Activated naive CD8-positive, alpha-beta T cell (primary cell): ENCODE measurements at regions not wholly inside any gene's neighbourhood (a gene's known extent, or its start where the extent isn't known, plus 50 kb on each side); places are given as distances from the start of the nearest gene placed in this dataset.
"Not testable (repeated sequence)": the region's sequence is repeated elsewhere in the genome, so short reads cannot be mapped to it uniquely, and the experiment has no call there.

Experiments
- H3K27ac Mint-ChIP-seq: one replicate; pipeline ENCODE4 v1.8.0; 2021; ENCODE audit warnings: mixed read lengths
- H3K27me3 Mint-ChIP-seq: one replicate; pipeline ENCODE4 v1.8.0; 2021; ENCODE audit warnings: mixed read lengths
- H3K36me3 Mint-ChIP-seq: one replicate; pipeline ENCODE4 v1.8.0; 2021; ENCODE audit warnings: mixed read lengths
- H3K4me1 Mint-ChIP-seq: one replicate; pipeline ENCODE4 v1.8.0; 2021; ENCODE audit warnings: low read depth, mixed read lengths
- H3K4me3 Mint-ChIP-seq: one replicate; pipeline ENCODE4 v1.8.0; 2021; ENCODE audit warnings: mild to moderate bottlenecking, mixed read lengths
- H3K9me3 Mint-ChIP-seq: one replicate; pipeline ENCODE4 v1.8.0; 2021; ENCODE audit warnings: low read depth, mixed read lengths

- no peaks in the 10 kb centered on the region for H3K4me1 Mint-ChIP-seq
- H3K27ac Mint-ChIP-seq: no peak overlapping the region
- no peaks in the 10 kb centered on the region for H3K36me3 Mint-ChIP-seq
- H3K9me3 Mint-ChIP-seq: peaks cover 7% of the 10 kb centered on the region
- H3K4me3 Mint-ChIP-seq: no peak overlapping the region
- H3K27me3 Mint-ChIP-seq: no peaks in the 10 kb centered on the region
Measured at GRCh38 chr10:65231148-65231547, 1694.7 kb upstream of the LRRTM3 start.

DNA sequence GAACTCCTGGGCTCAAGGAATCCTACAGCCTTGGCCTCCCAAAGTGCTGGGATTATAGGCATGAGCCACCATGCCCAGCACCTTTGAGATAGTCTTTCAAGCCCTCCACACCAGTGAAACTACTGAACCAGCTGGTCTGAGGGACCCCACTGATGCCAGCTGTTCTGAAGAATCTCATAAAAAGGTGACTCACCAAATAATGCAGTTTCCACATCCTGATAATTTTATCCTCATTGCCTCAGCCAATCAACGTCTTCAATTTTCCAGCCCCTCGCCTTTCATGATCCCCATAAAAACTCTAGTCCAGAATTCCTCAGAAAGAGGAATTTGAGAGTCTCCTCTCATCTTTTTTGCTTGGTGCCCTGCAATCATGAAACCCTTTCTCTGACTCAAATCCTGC is 1691.6 kb upstream of the LRRTM3 start:
- H3K27me3 Mint-ChIP-seq: no peaks in the 10 kb centered on the region
- H3K27ac Mint-ChIP-seq: no peak overlapping the region
- no peak overlapping the region for H3K4me3 Mint-ChIP-seq
- H3K36me3 Mint-ChIP-seq: no peaks in the 10 kb centered on the region
- H3K9me3 Mint-ChIP-seq: peaks cover 7% of the 10 kb centered on the region
- H3K4me1 Mint-ChIP-seq: no peaks in the 10 kb centered on the region

GRCh38 chr10:65235266-65235665 is 1690.6 kb upstream of the LRRTM3 start:
- H3K9me3 Mint-ChIP-seq: peaks cover 7% of the 10 kb centered on the region
- H3K27me3 Mint-ChIP-seq: no peaks in the 10 kb centered on the region
- no peak overlapping the region for H3K27ac Mint-ChIP-seq
- no peak overlapping the region for H3K4me3 Mint-ChIP-seq
- H3K36me3 Mint-ChIP-seq: no peaks in the 10 kb centered on the region
- no peaks in the 10 kb centered on the region for H3K4me1 Mint-ChIP-seq

DNA sequence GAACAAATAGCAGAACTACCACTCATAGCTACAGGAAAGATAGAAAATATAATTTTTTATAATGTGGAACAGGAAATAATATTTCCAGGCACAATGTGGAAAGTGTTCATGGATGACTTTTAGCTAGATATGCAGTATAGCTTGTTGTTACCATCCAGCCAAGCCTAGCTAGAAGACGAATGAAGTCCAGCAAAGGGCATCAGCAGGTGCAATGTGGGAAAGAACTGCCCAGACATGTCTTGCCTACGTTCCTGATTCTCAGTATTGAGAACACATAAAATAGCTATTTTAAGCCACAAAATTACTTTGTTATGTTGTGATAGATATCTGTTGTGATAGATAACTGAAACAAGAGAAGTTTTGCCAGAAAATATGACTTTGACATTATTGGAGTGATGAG is 1690.0 kb upstream of the LRRTM3 start:
- H3K4me1 Mint-ChIP-seq: no peaks in the 10 kb centered on the region
- H3K36me3 Mint-ChIP-seq: no peaks in the 10 kb centered on the region
- peaks cover 7% of the 10 kb centered on the region for H3K9me3 Mint-ChIP-seq
- no peak overlapping the region for H3K27ac Mint-ChIP-seq
- no peaks in the 10 kb centered on the region for H3K27me3 Mint-ChIP-seq
- no peak overlapping the region for H3K4me3 Mint-ChIP-seq

DNA sequence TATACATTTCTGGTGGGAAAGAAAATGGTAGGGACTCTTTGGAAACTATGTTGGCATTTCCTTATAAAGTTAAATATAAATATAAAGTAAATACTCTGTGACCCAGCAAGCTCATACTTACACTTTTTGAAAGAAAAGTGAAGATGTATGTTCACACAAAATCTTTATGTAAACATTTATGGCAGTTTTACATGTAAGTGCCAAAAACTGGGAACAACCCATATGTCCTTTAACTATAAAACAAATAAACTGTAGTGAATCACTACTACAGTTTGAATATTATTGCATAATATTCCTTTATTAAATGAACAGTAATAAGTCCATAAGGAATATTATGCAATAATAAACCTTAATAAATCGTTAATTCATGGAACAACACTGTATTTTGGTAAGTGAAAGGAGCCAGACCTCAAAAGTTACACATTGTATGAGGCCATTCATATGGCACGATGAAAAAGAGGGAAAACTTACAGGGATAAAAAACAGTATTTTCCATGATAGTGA is 1660.3 kb upstream of the LRRTM3 start:
- H3K9me3 Mint-ChIP-seq: peaks cover 2% of the 10 kb centered on the region
- H3K36me3 Mint-ChIP-seq: no peaks in the 10 kb centered on the region
- no peaks in the 10 kb centered on the region for H3K4me1 Mint-ChIP-seq
- H3K27me3 Mint-ChIP-seq: no peaks in the 10 kb centered on the region
- no peak overlapping the region for H3K4me3 Mint-ChIP-seq
- no peak overlapping the region for H3K27ac Mint-ChIP-seq

GRCh38 chr10:65269551-65269950 is 1656.3 kb upstream of the LRRTM3 start:
- not testable (repeated sequence) for H3K9me3 Mint-ChIP-seq, H3K27ac Mint-ChIP-seq, H3K4me3 Mint-ChIP-seq, H3K27me3 Mint-ChIP-seq, H3K36me3 Mint-ChIP-seq, H3K4me1 Mint-ChIP-seq

DNA sequence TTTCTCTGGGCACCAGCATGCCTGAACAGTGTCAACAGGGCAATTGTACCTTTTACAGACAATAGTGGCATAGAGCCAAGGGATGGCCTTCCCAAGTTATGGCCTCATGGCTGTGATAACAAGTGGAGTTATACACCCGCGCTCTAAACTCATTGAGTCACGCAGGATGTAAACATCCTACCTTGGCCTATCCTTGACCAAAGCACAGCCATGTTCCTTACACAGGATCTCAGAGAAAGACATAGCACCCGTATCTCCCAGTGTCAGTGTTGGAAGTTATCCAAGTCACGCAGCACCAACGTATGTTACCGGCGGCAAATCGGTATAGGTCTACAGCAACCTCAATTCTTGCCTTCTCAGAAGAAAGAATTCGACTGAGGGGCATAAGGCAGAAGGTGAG is 1654.9 kb upstream of the LRRTM3 start:
- no peaks in the 10 kb centered on the region for H3K27me3 Mint-ChIP-seq
- no peaks in the 10 kb centered on the region for H3K4me1 Mint-ChIP-seq
- H3K4me3 Mint-ChIP-seq: no peak overlapping the region
- no peaks in the 10 kb centered on the region for H3K36me3 Mint-ChIP-seq
- H3K9me3 Mint-ChIP-seq: peaks cover 3% of the 10 kb centered on the region
- no peak overlapping the region for H3K27ac Mint-ChIP-seq

GRCh38 chr10:65273115-65273514 is 1652.7 kb upstream of the LRRTM3 start:
- Mint-ChIP-seq H3K4me3 (no peak overlapping the region), H3K27ac (no peak overlapping the region), H3K27me3 (no peaks in the 10 kb centered on the region), H3K9me3 (peaks cover 3% of the 10 kb centered on the region), H3K4me1 (no peaks in the 10 kb centered on the region), H3K36me3 (no peaks in the 10 kb centered on the region)

DNA sequence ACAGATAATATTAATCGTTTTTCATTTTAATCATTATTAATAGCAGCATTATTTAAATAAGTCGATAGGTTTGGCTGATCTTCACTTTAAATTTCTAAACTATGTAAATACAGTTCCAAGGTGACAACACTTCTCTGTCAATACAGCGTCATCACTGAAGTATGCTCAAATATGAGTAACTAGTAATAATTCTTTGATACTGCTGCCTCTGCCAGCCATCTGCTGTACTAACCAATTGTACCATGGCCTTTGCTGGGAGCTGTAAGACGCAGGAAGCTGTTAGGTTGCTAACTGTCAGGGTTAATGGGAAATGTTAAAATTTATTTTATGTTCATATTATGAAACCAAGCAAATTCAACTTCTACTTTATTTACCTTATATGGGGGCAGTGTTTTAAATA is 1650.5 kb upstream of the LRRTM3 start:
- H3K9me3 Mint-ChIP-seq: peaks cover 8% of the 10 kb centered on the region

DNA sequence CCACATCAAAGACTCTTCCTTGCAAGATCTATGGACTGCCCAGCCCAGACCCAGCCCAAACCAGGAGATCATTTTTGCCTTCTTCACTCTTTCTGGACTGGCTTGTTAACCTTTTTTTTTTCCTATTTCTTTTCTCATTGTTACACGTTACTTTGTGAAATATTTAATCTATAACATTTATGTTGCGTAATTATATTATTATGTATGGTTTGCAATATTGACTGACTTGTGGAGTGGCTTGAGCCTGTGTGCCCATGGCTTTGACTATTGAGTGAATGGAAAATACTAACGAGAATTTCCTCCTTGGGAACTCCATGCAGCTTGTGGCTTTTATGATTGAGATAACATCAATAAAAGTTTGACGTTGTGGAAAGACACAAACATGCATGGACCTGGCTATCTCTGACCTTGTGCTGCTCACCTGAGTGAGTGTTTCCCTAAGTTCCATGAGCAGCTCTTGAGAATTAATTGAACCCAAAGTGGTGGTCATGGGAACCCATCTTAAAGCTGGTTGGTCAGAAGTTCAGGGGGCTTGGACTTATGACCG is 1641.3 kb upstream of the LRRTM3 start:
- Mint-ChIP-seq H3K4me3 (no peak overlapping the region), H3K36me3 (no peaks in the 10 kb centered on the region), H3K4me1 (no peaks in the 10 kb centered on the region), H3K9me3 (peaks cover 3% of the 10 kb centered on the region), H3K27me3 (no peaks in the 10 kb centered on the region), H3K27ac (no peak overlapping the region)

More for the DNA sequence above, 1650.5 kb upstream of the LRRTM3 start:
- Mint-ChIP-seq H3K36me3 (no peaks in the 10 kb centered on the region), H3K27ac (no peak overlapping the region), H3K27me3 (no peaks in the 10 kb centered on the region), H3K4me1 (no peaks in the 10 kb centered on the region), H3K4me3 (no peak overlapping the region)

DNA sequence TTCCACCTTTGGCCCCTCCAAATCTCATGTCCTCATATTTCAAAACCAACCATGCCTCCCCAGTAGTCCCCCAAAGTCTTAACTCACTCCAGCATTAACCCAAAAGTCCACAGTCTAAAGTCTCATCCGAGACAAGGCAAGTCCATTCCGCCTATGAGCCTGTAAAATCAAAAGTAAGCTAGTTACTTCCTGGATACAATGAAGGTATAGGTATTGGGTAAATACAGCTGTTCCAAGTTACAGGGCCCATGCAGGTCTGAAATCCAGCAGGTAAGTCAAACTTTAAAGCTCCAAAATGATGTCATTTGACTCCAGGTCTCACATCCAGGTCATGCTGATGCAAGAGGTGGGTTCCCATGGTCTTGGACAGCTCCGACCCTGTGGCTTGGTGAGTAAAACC is 1640.1 kb upstream of the LRRTM3 start:
- H3K4me3 Mint-ChIP-seq, H3K9me3 Mint-ChIP-seq, H3K27me3 Mint-ChIP-seq, H3K4me1 Mint-ChIP-seq, H3K36me3 Mint-ChIP-seq, H3K27ac Mint-ChIP-seq: not testable (repeated sequence)

DNA sequence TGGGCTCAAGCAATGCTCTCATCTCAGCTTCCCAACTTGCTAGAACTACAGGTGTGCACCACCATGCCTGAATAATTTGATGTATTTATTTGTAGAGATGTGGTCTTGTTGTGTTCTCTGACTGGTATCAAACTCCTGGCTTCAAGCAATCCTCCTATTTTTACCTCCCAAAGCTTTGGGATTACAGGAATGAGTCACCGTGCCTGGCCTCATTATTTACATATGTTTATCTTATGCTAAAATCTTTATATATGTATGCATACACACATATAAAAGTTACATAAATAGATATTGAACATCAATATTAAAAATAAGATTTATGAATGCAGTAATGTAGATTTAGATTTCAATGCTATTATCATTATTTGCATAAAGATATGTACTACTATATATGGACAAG is 1634.5 kb upstream of the LRRTM3 start:
- H3K27ac Mint-ChIP-seq: no peak overlapping the region
- H3K9me3 Mint-ChIP-seq: peaks cover 3% of the 10 kb centered on the region
- H3K4me3 Mint-ChIP-seq: no peak overlapping the region

GRCh38 chr10:65292551-65292950 is 1633.3 kb upstream of the LRRTM3 start:
- no peak overlapping the region for H3K4me3 Mint-ChIP-seq
- peaks cover 8% of the 10 kb centered on the region for H3K9me3 Mint-ChIP-seq
- H3K4me1 Mint-ChIP-seq: no peaks in the 10 kb centered on the region
- no peak overlapping the region for H3K27ac Mint-ChIP-seq
- H3K36me3 Mint-ChIP-seq: no peaks in the 10 kb centered on the region
- no peaks in the 10 kb centered on the region for H3K27me3 Mint-ChIP-seq

More for the DNA sequence above, 1634.5 kb upstream of the LRRTM3 start:
- no peaks in the 10 kb centered on the region for H3K4me1 Mint-ChIP-seq
- no peaks in the 10 kb centered on the region for H3K27me3 Mint-ChIP-seq
- H3K36me3 Mint-ChIP-seq: no peaks in the 10 kb centered on the region

DNA sequence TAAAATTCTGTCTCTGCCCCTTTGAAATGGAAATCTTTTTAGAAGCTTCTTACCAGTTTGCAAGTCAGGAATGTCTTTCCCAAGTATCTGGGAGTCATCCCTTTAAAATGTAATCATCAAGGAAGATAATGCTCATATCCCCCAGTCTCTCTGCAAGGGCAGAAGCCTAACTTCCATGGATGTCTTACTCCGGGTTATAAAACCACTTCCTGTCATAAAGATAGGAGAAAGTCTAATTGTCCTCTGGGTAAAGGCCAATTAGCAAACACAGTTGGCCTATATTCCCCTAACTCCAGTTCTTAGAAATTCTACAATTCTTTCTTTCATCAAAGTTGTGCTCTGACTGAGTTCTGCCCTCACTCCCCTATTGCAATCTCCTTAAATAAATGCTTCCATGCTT is 1631.5 kb upstream of the LRRTM3 start:
- Mint-ChIP-seq H3K36me3 (no peaks in the 10 kb centered on the region), H3K4me3 (no peak overlapping the region), H3K9me3 (peaks cover 8% of the 10 kb centered on the region)

GRCh38 chr10:65301181-65301580 is 1624.7 kb upstream of the LRRTM3 start:
- H3K27ac Mint-ChIP-seq: no peak overlapping the region
- H3K36me3 Mint-ChIP-seq: no peaks in the 10 kb centered on the region
- H3K4me1 Mint-ChIP-seq: no peaks in the 10 kb centered on the region
- peaks cover 9% of the 10 kb centered on the region for H3K9me3 Mint-ChIP-seq
- H3K27me3 Mint-ChIP-seq: no peaks in the 10 kb centered on the region
- H3K4me3 Mint-ChIP-seq: no peak overlapping the region

More for the DNA sequence above, 1631.5 kb upstream of the LRRTM3 start:
- Mint-ChIP-seq H3K27me3 (no peaks in the 10 kb centered on the region), H3K27ac (no peak overlapping the region), H3K4me1 (no peaks in the 10 kb centered on the region)

DNA sequence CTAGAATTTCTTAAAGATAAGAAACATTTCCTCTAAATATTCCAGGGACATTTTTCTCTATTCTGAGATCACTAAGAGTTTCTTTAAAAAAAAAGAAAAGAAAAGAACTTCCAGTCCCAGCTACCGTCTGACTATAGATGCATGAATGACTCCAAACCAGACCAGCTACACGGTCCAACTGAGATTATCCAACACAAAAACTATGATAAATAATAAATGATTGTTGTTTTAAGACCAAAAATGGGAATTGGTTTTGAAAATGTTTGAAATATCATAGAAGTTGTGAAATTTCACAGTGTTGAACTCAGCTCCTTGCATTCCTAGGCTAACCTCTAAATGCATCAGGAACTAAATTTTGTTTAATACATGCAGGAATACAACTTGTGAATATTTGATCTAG is 1619.6 kb upstream of the LRRTM3 start:
- Mint-ChIP-seq H3K4me1 (no peaks in the 10 kb centered on the region), H3K4me3 (no peak overlapping the region), H3K9me3 (no peaks in the 10 kb centered on the region), H3K27ac (no peak overlapping the region), H3K27me3 (no peaks in the 10 kb centered on the region), H3K36me3 (no peaks in the 10 kb centered on the region)
